ENCODE measurements at regions not wholly inside any gene's neighbourhood (a gene's known extent, or its start where the extent isn't known, plus 50 kb on each side); places are given as distances from the start of the nearest gene placed in this dataset.
A peak's percentile ranks its signal among the peaks of the same experiment; 100 is the strongest.

- no peaks in the 10 kb centered on the region for H3K27me3 ChIP-seq
- H3K4me3 ChIP-seq = no peak overlapping the region
- peak overlapping the region in 1 of 4 donors; percentile 17 for H3K27ac ChIP-seq
- no peaks in the 10 kb centered on the region for H3K36me3 ChIP-seq
- no peak for DNase-seq
- TF ChIP-seq, protein P1, sequence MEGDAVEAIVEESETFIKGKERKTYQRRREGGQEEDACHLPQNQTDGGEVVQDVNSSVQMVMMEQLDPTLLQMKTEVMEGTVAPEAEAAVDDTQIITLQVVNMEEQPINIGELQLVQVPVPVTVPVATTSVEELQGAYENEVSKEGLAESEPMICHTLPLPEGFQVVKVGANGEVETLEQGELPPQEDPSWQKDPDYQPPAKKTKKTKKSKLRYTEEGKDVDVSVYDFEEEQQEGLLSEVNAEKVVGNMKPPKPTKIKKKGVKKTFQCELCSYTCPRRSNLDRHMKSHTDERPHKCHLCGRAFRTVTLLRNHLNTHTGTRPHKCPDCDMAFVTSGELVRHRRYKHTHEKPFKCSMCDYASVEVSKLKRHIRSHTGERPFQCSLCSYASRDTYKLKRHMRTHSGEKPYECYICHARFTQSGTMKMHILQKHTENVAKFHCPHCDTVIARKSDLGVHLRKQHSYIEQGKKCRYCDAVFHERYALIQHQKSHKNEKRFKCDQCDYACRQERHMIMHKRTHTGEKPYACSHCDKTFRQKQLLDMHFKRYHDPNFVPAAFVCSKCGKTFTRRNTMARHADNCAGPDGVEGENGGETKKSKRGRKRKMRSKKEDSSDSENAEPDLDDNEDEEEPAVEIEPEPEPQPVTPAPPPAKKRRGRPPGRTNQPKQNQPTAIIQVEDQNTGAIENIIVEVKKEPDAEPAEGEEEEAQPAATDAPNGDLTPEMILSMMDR (IDR thresholded peaks at IDR 0.05) = no peak
- no peak for TF ChIP-seq POLR2A (IDR thresholded peaks at IDR 0.05)
- intact Hi-C loops (cut with DNase I) = no loop called here
- no peaks in the 10 kb centered on the region for H3K4me1 ChIP-seq
- WGBS, 2 donors = 79 to 82% methylated on average over 9 of the region's 9 CpGs
- H3K9me3 ChIP-seq = no peaks in the 10 kb centered on the region
Observed at GRCh38 chr4:138672393-138672976, 343.1 kb upstream of the NOCT start.

DNA sequence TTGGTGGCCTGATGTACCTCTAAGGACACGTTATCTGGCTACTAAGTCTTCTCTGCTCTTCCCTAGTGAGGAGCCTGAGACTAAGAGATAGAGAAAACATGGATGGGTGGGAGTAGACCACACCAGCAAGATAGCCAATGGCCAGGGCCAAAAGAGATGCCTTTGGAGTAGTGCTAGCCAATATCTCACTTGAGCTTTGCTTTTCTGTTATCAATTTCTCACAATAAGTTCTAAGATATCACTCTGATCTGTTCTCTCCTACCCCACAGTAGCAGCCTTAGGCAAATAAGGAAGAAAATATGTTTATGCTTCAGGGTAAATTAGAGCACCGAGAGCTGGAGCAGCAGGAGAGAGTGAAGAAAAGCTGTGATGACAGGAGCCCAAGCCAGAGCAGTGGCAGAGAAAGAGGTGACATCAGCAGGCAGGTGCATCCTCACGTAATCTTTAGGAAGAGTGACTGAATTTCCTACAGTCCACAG lies 343.9 kb upstream of the NOCT start:
- no peak for DNase-seq
- WGBS, 2 donors = 67 to 78% methylated on average over 3 of the region's 3 CpGs
- TF ChIP-seq, protein P1 (IDR thresholded peaks at IDR 0.05) = no peak
- no peak for TF ChIP-seq POLR2A (IDR thresholded peaks at IDR 0.05)
- Histone ChIP-seq H3K27me3 (no peaks in the 10 kb centered on the region), H3K9me3 (no peaks in the 10 kb centered on the region), H3K4me3 (no peak overlapping the region), H3K27ac (no peak overlapping the region), H3K4me1 (no peaks in the 10 kb centered on the region), H3K36me3 (no peaks in the 10 kb centered on the region)
- intact Hi-C loops (cut with DNase I) = no loop called here

DNA sequence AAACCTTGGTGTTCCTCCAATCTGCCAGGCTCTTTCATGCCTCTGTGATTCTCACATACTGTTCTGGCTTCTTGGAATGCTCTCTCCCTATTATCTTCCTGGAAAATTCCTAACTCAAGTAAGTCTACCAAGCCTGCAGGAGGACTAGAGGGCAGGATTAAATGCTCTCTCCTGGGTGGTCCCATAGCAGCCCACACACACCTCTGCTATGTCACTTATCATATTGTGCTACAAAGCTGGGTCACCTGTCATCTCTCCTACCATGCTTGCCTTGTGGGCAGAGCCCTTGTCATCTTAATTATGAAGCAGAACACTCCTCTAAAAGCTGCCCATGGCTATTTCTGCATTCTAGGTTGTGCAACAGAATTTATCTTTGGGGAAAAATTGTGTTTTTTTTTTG lies 344.5 kb upstream of the NOCT start:
- intact Hi-C loops (cut with DNase I) = no loop called here
- no peak overlapping the region for H3K27ac ChIP-seq
- no peaks in the 10 kb centered on the region for H3K4me1 ChIP-seq
- TF ChIP-seq, protein P1 (IDR thresholded peaks at IDR 0.05) = no peak
- TF ChIP-seq POLR2A (IDR thresholded peaks at IDR 0.05) = no peak
- H3K9me3 ChIP-seq = no peaks in the 10 kb centered on the region
- H3K27me3 ChIP-seq = no peaks in the 10 kb centered on the region
- H3K36me3 ChIP-seq = no peaks in the 10 kb centered on the region
- H3K4me3 ChIP-seq = no peak overlapping the region
- no peak for DNase-seq

DNA sequence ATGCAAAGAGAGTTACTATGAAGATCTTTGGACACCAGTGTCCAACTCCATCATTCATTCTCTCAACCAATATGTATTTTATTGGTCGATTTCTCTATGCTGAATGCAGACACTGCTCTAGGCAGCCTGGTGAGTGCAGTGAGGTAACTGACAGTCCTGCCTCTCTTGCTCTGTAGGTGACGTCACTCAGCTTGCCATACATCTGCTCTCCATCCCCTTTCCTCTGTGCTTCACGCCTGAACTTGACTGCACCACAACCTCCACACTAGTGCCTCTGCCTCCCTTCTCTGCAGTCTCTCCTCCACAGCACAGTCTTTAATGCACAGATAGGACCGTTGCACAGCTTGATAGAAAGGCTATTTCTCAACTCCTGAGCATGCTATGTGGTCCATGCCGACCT lies 344.9 kb upstream of the NOCT start:
- intact Hi-C loops (cut with DNase I) = no loop called here
- Histone ChIP-seq H3K36me3 (no peaks in the 10 kb centered on the region), H3K4me3 (no peak overlapping the region), H3K9me3 (no peaks in the 10 kb centered on the region), H3K27ac (no peak overlapping the region), H3K27me3 (no peaks in the 10 kb centered on the region), H3K4me1 (no peaks in the 10 kb centered on the region)
- 83 to 88% methylated on average over 5 of the region's 5 CpGs for WGBS, 2 donors
- TF ChIP-seq, protein P1 (IDR thresholded peaks at IDR 0.05) = no peak
- no peak for TF ChIP-seq POLR2A (IDR thresholded peaks at IDR 0.05)
- DNase-seq = no peak

GRCh38 chr4:138669479-138670315 lies 345.9 kb upstream of the NOCT start:
- WGBS, 2 donors = 79 to 81% methylated on average over 6 of the region's 6 CpGs
- DNase-seq = no peak

More at GRCh38 chr4:138669479-138670315, 345.9 kb upstream of the NOCT start:
- Histone ChIP-seq H3K27ac (no peak overlapping the region), H3K4me1 (no peaks in the 10 kb centered on the region), H3K4me3 (no peak overlapping the region), H3K36me3 (no peaks in the 10 kb centered on the region), H3K9me3 (no peaks in the 10 kb centered on the region), H3K27me3 (no peaks in the 10 kb centered on the region)
- intact Hi-C loops (cut with DNase I) = no loop called here
- TF ChIP-seq, protein P1 (IDR thresholded peaks at IDR 0.05) = no peak
- no peak for TF ChIP-seq POLR2A (IDR thresholded peaks at IDR 0.05)

Data from esophagus squamous epithelium (tissue), 5 donors.